PC-9 (cell line): ENCODE measurements at regions not wholly inside any gene's neighbourhood (a gene's known extent, or its start where the extent isn't known, plus 50 kb on each side); places are given as distances from the start of the nearest gene placed in this dataset.

Source experiments
- BruUV-seq: library from RNA; stranded (reverse); fragments of 400-500 nt; replicated peaks from 2 replicates; lab custom pipeline; 2021; lab: Mats Ljungman, UMichigan
- CTCF ChIA-PET: fragments of 300-600 bp; sonication (Branson Sonifier 250); formaldehyde crosslinking; loops from one replicate; lab custom pipeline; 2022; ENCODE audit warnings: antibody characterized with exemption; lab: Charles Lee
- POLR2A ChIA-PET: fragments of 300-600 bp; sonication (Branson Sonifier 250); formaldehyde crosslinking; loops from one replicate; lab custom pipeline; 2022; ENCODE audit warnings: antibody characterized with exemption; ENCODE audit not compliant: unreplicated experiment; lab: Charles Lee
- DNase-seq, 2 experiments: peaks; one replicate each; pipeline versions ENCODE4 v3.0.0 to v3.0.0-alpha.2; 2015 to 2022; ENCODE audit warnings: mixed read lengths in 1 of 2
- H2AFZ ChIP-seq: fragments of 200-600 bp; sonication (generic); 2 replicates; pipeline ENCODE4 v1.8.1; 2017; ENCODE audit warnings: antibody characterized with exemption
- H3F3A ChIP-seq: fragments of 200-600 bp; sonication (generic); 2 replicates; pipeline ENCODE4 v1.8.1; 2017; ENCODE audit warnings: antibody characterized with exemption, mild to moderate bottlenecking, low read depth; ENCODE audit not compliant: insufficient read depth
- H3K27ac ChIP-seq: fragments of 200-600 bp; sonication (generic); 2 replicates; pipeline ENCODE4 v1.6.1; 2016; ENCODE audit warnings: mixed run types
- H3K27me3 ChIP-seq: fragments of 200-600 bp; sonication (generic); 2 replicates; pipeline ENCODE4 v1.6.1; 2016; ENCODE audit warnings: low read depth, mixed run types; ENCODE audit not compliant: insufficient read depth
- H3K36me3 ChIP-seq: fragments of 200-600 bp; sonication (generic); 2 replicates; pipeline ENCODE4 v1.6.1; 2016; ENCODE audit warnings: low read depth, mixed run types
- H3K4me1 ChIP-seq: fragments of 200-600 bp; sonication (generic); replicated peaks from 2 replicates; pipeline ENCODE4 v1.6.1; 2016; ENCODE audit warnings: mixed run types; ENCODE audit not compliant: insufficient read depth
- H3K4me2 ChIP-seq: fragments of 200-600 bp; sonication (generic); 2 replicates; pipeline ENCODE4 v1.6.1; 2017; ENCODE audit warnings: mixed run types
- H3K4me3 ChIP-seq: fragments of 200-600 bp; sonication (generic); 2 replicates; pipeline ENCODE4 v1.6.1; 2016; ENCODE audit warnings: mixed run types
- H3K79me2 ChIP-seq: fragments of 200-600 bp; sonication (generic); 2 replicates; pipeline ENCODE4 v1.6.1; 2017; ENCODE audit warnings: low read depth, mixed run types
- H3K9me2 ChIP-seq: fragments of 200-600 bp; sonication (generic); 2 replicates; pipeline ENCODE4 v1.8.1; 2017; ENCODE audit warnings: mild to moderate bottlenecking; ENCODE audit not compliant: insufficient read depth
- H3K9me3 ChIP-seq: fragments of 200-600 bp; sonication (generic); 2 replicates; pipeline ENCODE4 v1.8.1; 2016; ENCODE audit warnings: low read depth; ENCODE audit not compliant: insufficient read depth
- H4K20me1 ChIP-seq: fragments of 200-600 bp; sonication (generic); 2 replicates; pipeline ENCODE4 v1.8.1; 2017; ENCODE audit not compliant: insufficient read depth
- CTCF ChIP-seq: fragments of 200-600 bp; sonication (generic); conservative IDR thresholded peaks from 2 replicates; pipeline ENCODE4 v1.6.1; 2017; ENCODE audit warnings: mixed run types, antibody characterized with exemption, mild to moderate bottlenecking, moderate library complexity
- EZH2 ChIP-seq: fragments of 200-600 bp; sonication (generic); IDR thresholded peaks from 2 replicates; pipeline ENCODE4 v1.8.0; 2017; ENCODE audit warnings: antibody characterized with exemption, low read depth
- intact Hi-C: fragments of 100-400 bp; cut with micrococcal nuclease; formaldehyde crosslinking; loops from one replicate; pipeline ENCODE4 v1.10.0; 2022; ENCODE audit not compliant: unreplicated experiment

GRCh38 chr14:83607682-83608081 lies 1922.3 kb upstream of the FLRT2 start:
- CTCF ChIA-PET: no interaction called here
- intact Hi-C loops: no loop called here
- no peaks in the 10 kb centered on the region for H3K4me1 ChIP-seq
- H3K4me2 ChIP-seq: no peak overlapping the region
- no peaks in the 10 kb centered on the region for H3K79me2 ChIP-seq
- H3K9me2 ChIP-seq: no peaks in the 10 kb centered on the region
- H3K9me3 ChIP-seq: no peaks in the 10 kb centered on the region
- no peaks in the 10 kb centered on the region for H3K36me3 ChIP-seq
- no peaks in the 10 kb centered on the region for H4K20me1 ChIP-seq
- no peaks in the 10 kb centered on the region for H3F3A ChIP-seq
- BruUV-seq: no TSS peak
- POLR2A ChIA-PET: no interaction called here
- DNase-seq: no peak
- H3K27me3 ChIP-seq: no peaks in the 10 kb centered on the region
- no peak overlapping the region for H2AFZ ChIP-seq
- H3K4me3 ChIP-seq: no peak overlapping the region
- TF ChIP-seq EZH2 (no peak), CTCF (no peak)
- no peak overlapping the region for H3K27ac ChIP-seq

GRCh38 chr14:83611491-83611890 lies 1918.5 kb upstream of the FLRT2 start:
- H4K20me1 ChIP-seq: no peaks in the 10 kb centered on the region
- H2AFZ ChIP-seq: no peak overlapping the region
- H3K36me3 ChIP-seq: no peaks in the 10 kb centered on the region
- TF ChIP-seq CTCF (no peak), EZH2 (no peak)
- no peak for DNase-seq
- BruUV-seq: no TSS peak
- no peak overlapping the region for H3K27ac ChIP-seq
- no peaks in the 10 kb centered on the region for H3F3A ChIP-seq
- no peaks in the 10 kb centered on the region for H3K79me2 ChIP-seq
- ChIA-PET POLR2A (no interaction called here), CTCF (no interaction called here)
- no peak overlapping the region for H3K4me2 ChIP-seq
- no peaks in the 10 kb centered on the region for H3K9me3 ChIP-seq
- H3K9me2 ChIP-seq: no peaks in the 10 kb centered on the region
- intact Hi-C loops: no loop called here
- no peaks in the 10 kb centered on the region for H3K4me1 ChIP-seq
- no peak overlapping the region for H3K4me3 ChIP-seq
- no peaks in the 10 kb centered on the region for H3K27me3 ChIP-seq

- H3K4me1 ChIP-seq: no peaks in the 10 kb centered on the region
- H3K9me3 ChIP-seq: no peaks in the 10 kb centered on the region
- intact Hi-C loops: no loop called here
- no TSS peak for BruUV-seq
- CTCF ChIA-PET: no interaction called here
- POLR2A ChIA-PET: no interaction called here
- H3K4me2 ChIP-seq: no peak overlapping the region
- TF ChIP-seq CTCF: no peak
- no peak for TF ChIP-seq EZH2
- no peaks in the 10 kb centered on the region for H4K20me1 ChIP-seq
- DNase-seq: no peak
- no peaks in the 10 kb centered on the region for H3K79me2 ChIP-seq
- H3F3A ChIP-seq: no peaks in the 10 kb centered on the region
- H2AFZ ChIP-seq: no peak overlapping the region
- H3K27ac ChIP-seq: no peak overlapping the region
- no peaks in the 10 kb centered on the region for H3K27me3 ChIP-seq
- H3K4me3 ChIP-seq: no peak overlapping the region
- no peaks in the 10 kb centered on the region for H3K9me2 ChIP-seq
- no peaks in the 10 kb centered on the region for H3K36me3 ChIP-seq
Observed at GRCh38 chr14:83611906-83612390, 1918.0 kb upstream of the FLRT2 start.
